HG02938 (cell line): ENCODE measurements at regions not wholly inside any gene's neighbourhood (a gene's known extent, or its start where the extent isn't known, plus 50 kb on each side); places are given as distances from the start of the nearest gene placed in this dataset.

Experiments used
- ATAC-seq: cut with Tn5 transposase; IDR thresholded peaks from one replicate; pipeline ENCODE4 v1.9.1; 2021; ENCODE audit warnings: mild to moderate bottlenecking, moderate library complexity; ENCODE audit not compliant: unreplicated experiment

- ATAC-seq, result no peak
Measured at GRCh38 chr4:56209767-56210166, 177.5 kb downstream of the AASDH start.

GRCh38 chr4:56208103-56208502 is 179.2 kb downstream of the AASDH start:
- ATAC-seq, result no peak

GRCh38 chr4:56206258-56206657 is 181.0 kb downstream of the AASDH start:
- no peak for ATAC-seq

GRCh38 chr4:56200275-56200674 is 187.0 kb downstream of the AASDH start:
- no peak for ATAC-seq

- ATAC-seq, result no peak
Measured at GRCh38 chr4:56198265-56198664, 189.0 kb downstream of the AASDH start.

GRCh38 chr4:56197387-56197786 is 189.9 kb downstream of the AASDH start:
- no peak for ATAC-seq

GRCh38 chr4:56195025-56195424 is 192.3 kb downstream of the AASDH start:
- ATAC-seq, result no peak

GRCh38 chr4:56191534-56191933 is 195.8 kb downstream of the AASDH start:
- ATAC-seq, result no peak

GRCh38 chr4:56187688-56188087 is 199.6 kb downstream of the AASDH start:
- no peak for ATAC-seq

- no peak for ATAC-seq
Measured at GRCh38 chr4:56186808-56187523, 200.3 kb downstream of the AASDH start.

- ATAC-seq, result no peak
Measured at GRCh38 chr4:56185901-56186300, 201.4 kb downstream of the AASDH start.

GRCh38 chr4:56184214-56184613 is 203.1 kb downstream of the AASDH start:
- no peak for ATAC-seq

- ATAC-seq, result peak; percentile 68
Measured at GRCh38 chr4:56183344-56183959, 203.8 kb downstream of the AASDH start.

GRCh38 chr4:56182356-56182755 is 204.9 kb downstream of the AASDH start:
- no peak for ATAC-seq

- no peak for ATAC-seq
Measured at GRCh38 chr4:56181140-56181953, 205.9 kb downstream of the AASDH start.

- ATAC-seq, result no peak
Measured at GRCh38 chr4:56169061-56169460, 218.2 kb downstream of the AASDH start.

- no peak for ATAC-seq
Measured at GRCh38 chr4:56164907-56165306, 216.2 kb downstream of the CEP135 start.

- ATAC-seq, result no peak
Measured at GRCh38 chr4:56160636-56161035, 211.9 kb downstream of the CEP135 start.

GRCh38 chr4:56158483-56158882 is 209.7 kb downstream of the CEP135 start:
- ATAC-seq, result no peak

- ATAC-seq, result no peak
Measured at GRCh38 chr4:56156141-56156540, 207.4 kb downstream of the CEP135 start.

- no peak for ATAC-seq
Measured at GRCh38 chr4:56155432-56155831, 206.7 kb downstream of the CEP135 start.

- no peak for ATAC-seq
Measured at GRCh38 chr4:56149591-56149990, 200.8 kb downstream of the CEP135 start.
